MCF 10A (cell line): ENCODE measurements at regions not wholly inside any gene's neighbourhood (a gene's known extent, or its start where the extent isn't known, plus 50 kb on each side); places are given as distances from the start of the nearest gene placed in this dataset.

ENCODE experiments used
- BruUV-seq: library from RNA; stranded (reverse); fragments of 400-500 nt; replicated peaks from 2 replicates; lab custom pipeline; 2021; lab: Mats Ljungman, UMichigan
- CTCF ChIA-PET: fragments of 300-600 bp; sonication (Branson Sonifier 250); formaldehyde crosslinking; extraction: SDS; loops from one replicate; lab custom pipeline; 2021; ENCODE audit warnings: antibody characterized with exemption, inconsistent platforms; lab: Yijun Ruan, JAX
- POLR2A ChIA-PET: fragments of 300-600, 350-650 bp; sonication (Branson Sonifier 250); formaldehyde crosslinking; extraction: SDS; loops from one replicate; lab custom pipeline; 2020; ENCODE audit warnings: antibody characterized with exemption, inconsistent platforms; lab: Yijun Ruan, JAX
- DNase-seq: peaks from one replicate; pipeline ENCODE4 v3.0.0-alpha.2; 2018; ENCODE audit not compliant: unreplicated experiment
- H3K27ac Mint-ChIP-seq: one replicate; pipeline ENCODE4 v1.8.0; 2022; ENCODE audit warnings: mild to moderate bottlenecking, low read depth, mixed read lengths; ENCODE audit not compliant: unreplicated experiment
- H3K27me3 Mint-ChIP-seq: one replicate; pipeline ENCODE4 v1.8.0; 2022; ENCODE audit warnings: mixed read lengths; ENCODE audit not compliant: insufficient read depth, unreplicated experiment
- H3K36me3 Mint-ChIP-seq: one replicate; pipeline ENCODE4 v1.8.0; 2022; ENCODE audit warnings: mild to moderate bottlenecking, moderate library complexity, mixed read lengths; ENCODE audit not compliant: insufficient read depth, unreplicated experiment
- H3K4me1 Mint-ChIP-seq: one replicate; pipeline ENCODE4 v1.8.0; 2022; ENCODE audit warnings: mixed read lengths; ENCODE audit not compliant: insufficient read depth, unreplicated experiment
- H3K4me3 Mint-ChIP-seq: one replicate; pipeline ENCODE4 v1.8.0; 2022; ENCODE audit warnings: mild to moderate bottlenecking, moderate library complexity, mixed read lengths; ENCODE audit not compliant: unreplicated experiment
- H3K9me3 Mint-ChIP-seq: one replicate; pipeline ENCODE4 v1.8.0; 2022; ENCODE audit warnings: mixed read lengths; ENCODE audit not compliant: unreplicated experiment
- intact Hi-C: fragments of 100-400 bp; cut with micrococcal nuclease; formaldehyde crosslinking; loops from 2 replicates; pipeline ENCODE4 v1.14.1; 2022
- TF ChIP-seq, protein P1 (sequence below): fragments of 200-600 bp; IDR thresholded peaks from one replicate; pipeline ENCODE4 v1.8.0; 2022; ENCODE audit warnings: antibody characterized with exemption, mild to moderate bottlenecking; ENCODE audit not compliant: unreplicated experiment

DNA sequence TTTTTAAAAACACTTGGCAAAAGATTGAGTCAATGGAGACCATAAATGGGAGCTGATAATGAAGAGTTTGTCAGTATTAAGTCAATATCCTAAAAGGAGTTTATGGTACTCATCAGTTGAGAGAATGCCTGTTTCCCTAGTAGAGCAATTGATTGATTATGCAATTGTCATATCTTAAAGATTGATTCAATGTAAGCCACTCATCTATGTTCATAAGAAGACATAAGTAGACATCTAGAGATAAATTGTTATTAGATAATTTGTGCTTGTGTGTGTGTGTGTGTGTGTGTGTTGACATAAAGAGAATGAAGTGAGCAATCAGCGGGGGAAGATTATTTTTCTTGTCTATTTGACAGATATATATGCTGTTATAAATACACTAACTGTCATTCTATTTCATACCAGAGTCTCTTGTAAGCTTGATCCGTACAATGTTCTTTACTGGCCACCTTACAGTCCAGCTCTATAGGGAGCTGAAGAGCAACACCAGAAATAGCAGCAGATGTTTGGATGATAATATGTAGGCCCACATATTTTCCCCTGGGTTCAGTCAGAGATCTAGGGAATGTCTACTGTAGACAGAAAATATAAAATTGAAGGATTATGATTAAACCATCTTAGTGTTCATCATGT lies 848.6 kb upstream of the EPHA6 start:
- POLR2A ChIA-PET, result no interaction called here
- H3K4me1 Mint-ChIP-seq, result no peaks in the 10 kb centered on the region
- no peak overlapping the region for H3K27ac Mint-ChIP-seq
- H3K9me3 Mint-ChIP-seq, result no peaks in the 10 kb centered on the region
- H3K4me3 Mint-ChIP-seq, result no peak overlapping the region
- H3K27me3 Mint-ChIP-seq, result no peaks in the 10 kb centered on the region
- BruUV-seq, result no TSS peak
- CTCF ChIA-PET, result interaction anchor here (1.6 kb wide), 1 partner anchor 13 kb away, joined by 5 read pairs; no protein-coding TSS in a partner anchor
- DNase-seq, result no peak
- no peaks in the 10 kb centered on the region for H3K36me3 Mint-ChIP-seq
- TF ChIP-seq, protein P1, sequence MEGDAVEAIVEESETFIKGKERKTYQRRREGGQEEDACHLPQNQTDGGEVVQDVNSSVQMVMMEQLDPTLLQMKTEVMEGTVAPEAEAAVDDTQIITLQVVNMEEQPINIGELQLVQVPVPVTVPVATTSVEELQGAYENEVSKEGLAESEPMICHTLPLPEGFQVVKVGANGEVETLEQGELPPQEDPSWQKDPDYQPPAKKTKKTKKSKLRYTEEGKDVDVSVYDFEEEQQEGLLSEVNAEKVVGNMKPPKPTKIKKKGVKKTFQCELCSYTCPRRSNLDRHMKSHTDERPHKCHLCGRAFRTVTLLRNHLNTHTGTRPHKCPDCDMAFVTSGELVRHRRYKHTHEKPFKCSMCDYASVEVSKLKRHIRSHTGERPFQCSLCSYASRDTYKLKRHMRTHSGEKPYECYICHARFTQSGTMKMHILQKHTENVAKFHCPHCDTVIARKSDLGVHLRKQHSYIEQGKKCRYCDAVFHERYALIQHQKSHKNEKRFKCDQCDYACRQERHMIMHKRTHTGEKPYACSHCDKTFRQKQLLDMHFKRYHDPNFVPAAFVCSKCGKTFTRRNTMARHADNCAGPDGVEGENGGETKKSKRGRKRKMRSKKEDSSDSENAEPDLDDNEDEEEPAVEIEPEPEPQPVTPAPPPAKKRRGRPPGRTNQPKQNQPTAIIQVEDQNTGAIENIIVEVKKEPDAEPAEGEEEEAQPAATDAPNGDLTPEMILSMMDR, result no peak
- intact Hi-C loops, result no loop called here

DNA sequence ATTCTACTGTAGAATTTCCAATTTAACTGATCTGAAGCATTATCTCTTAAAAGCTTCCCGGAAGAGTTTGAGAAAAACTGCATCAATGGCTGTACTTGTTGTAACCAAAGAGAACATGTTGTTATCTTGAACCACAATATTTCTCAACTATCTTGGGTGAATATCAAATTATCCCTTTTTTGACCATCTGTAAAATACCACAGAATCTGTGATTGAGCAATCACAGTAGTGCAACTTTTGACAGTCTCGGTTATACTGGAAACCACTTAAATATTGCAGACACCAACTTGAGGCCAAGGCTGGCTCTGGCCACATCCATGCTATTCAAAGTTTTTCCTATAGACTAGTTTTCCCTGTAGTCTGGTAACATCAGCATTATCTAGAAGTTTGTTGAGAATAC lies 842.8 kb upstream of the EPHA6 start:
- DNase-seq, result peak; percentile 63
- H3K36me3 Mint-ChIP-seq, result no peaks in the 10 kb centered on the region
- no peaks in the 10 kb centered on the region for H3K27me3 Mint-ChIP-seq
- peak overlapping the region; percentile 93 for H3K27ac Mint-ChIP-seq
- TF ChIP-seq, protein P1, result no peak
- no peak overlapping the region for H3K4me3 Mint-ChIP-seq
- peaks cover 10% of the 10 kb centered on the region for H3K4me1 Mint-ChIP-seq
- H3K9me3 Mint-ChIP-seq, result no peaks in the 10 kb centered on the region
- CTCF ChIA-PET, result no interaction called here
- POLR2A ChIA-PET, result interaction anchor here (0.6 kb wide), 1 partner anchor 1968 kb away, joined by 3 read pairs; no protein-coding TSS in a partner anchor
- intact Hi-C loops, result no loop called here
- no TSS peak for BruUV-seq

DNA sequence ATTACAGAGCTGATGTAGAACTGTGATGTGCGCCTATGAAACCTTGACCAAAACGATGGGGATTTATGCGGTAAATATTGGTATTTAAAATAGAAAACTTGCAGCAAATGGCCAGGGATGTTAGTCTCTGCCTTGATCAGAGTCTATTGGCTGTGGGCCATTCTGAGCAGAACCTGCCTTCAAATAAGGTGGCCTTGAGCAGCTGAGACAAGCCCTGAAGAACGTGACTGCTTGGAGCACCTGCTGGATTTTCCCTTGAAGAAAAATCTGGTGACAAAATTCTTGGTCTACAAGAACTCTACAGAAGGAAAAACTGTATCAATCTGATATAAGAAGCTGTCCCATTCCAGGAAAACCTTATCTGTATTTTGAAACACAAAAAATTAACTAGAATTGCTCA lies 820.1 kb upstream of the EPHA6 start:
- Mint-ChIP-seq H3K27ac (no peak overlapping the region), H3K36me3 (no peaks in the 10 kb centered on the region), H3K9me3 (no peaks in the 10 kb centered on the region), H3K4me3 (no peak overlapping the region), H3K27me3 (no peaks in the 10 kb centered on the region), H3K4me1 (no peaks in the 10 kb centered on the region)
- ChIA-PET POLR2A (no interaction called here), CTCF (interaction anchor here (0.7 to 1.1 kb wide), 2 partner anchors 10 to 828 kb away, joined by 3 to 4 read pairs; no protein-coding TSS in a partner anchor)
- TF ChIP-seq, protein P1, result no peak
- DNase-seq, result no peak
- BruUV-seq, result no TSS peak
- intact Hi-C loops, result no loop called here

DNA sequence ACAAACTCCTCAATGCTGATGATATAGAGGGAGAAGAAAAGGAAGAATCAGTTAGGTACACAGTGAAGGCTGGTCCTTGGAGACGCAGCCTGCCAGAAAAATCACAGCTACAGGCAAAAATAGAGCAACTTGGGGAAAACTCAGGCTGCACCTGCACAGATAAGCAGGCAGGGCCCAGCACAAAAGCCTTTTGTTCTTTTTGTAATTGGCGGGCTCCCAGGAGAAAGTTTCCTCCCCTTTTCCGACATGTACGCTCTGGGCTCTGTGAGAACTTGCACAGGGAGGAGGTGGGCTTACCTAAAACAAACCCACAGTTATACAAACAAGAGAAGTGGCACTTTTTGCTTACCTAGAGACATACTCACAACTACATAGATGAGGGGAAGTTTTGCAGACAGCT lies 813.4 kb upstream of the EPHA6 start:
- TF ChIP-seq, protein P1, result no peak
- H3K27ac Mint-ChIP-seq, result no peak overlapping the region
- no peaks in the 10 kb centered on the region for H3K27me3 Mint-ChIP-seq
- DNase-seq, result no peak
- BruUV-seq, result no TSS peak
- no peak overlapping the region for H3K4me3 Mint-ChIP-seq
- no peaks in the 10 kb centered on the region for H3K9me3 Mint-ChIP-seq
- intact Hi-C loops, result no loop called here
- ChIA-PET CTCF (no interaction called here), POLR2A (no interaction called here)
- no peaks in the 10 kb centered on the region for H3K36me3 Mint-ChIP-seq
- H3K4me1 Mint-ChIP-seq, result no peaks in the 10 kb centered on the region
